Right lobe of liver (tissue), 4 donors: ENCODE measurements at regions not wholly inside any gene's neighbourhood (a gene's known extent, or its start where the extent isn't known, plus 50 kb on each side); places are given as distances from the start of the nearest gene placed in this dataset.

ENCODE experiments used
- CTCF ChIP-seq, 4 donors: fragments of 200-600 bp in 3 of 4; fragments of 450-650 bp in 1 of 4; IDR thresholded peaks; one replicate each; pipeline versions ENCODE4 v1.5.1 to v1.8.0; 2016 to 2022; ENCODE audit warnings: antibody characterized with exemption in 4 of 4, mild to moderate bottlenecking in 2 of 4
- POLR2A ChIP-seq: fragments of 450-650 bp; IDR thresholded peaks from one replicate; pipeline ENCODE4 v1.6.1; 2017; ENCODE audit warnings: antibody characterized with exemption, mild to moderate bottlenecking
- donor health status: DM: no; HTN: no; CAD: no.
- donor health status: DM: no; HTN: no; CAD: no.
- donor health status: DM: no; HTN: yes; CAD: no.

- TF ChIP-seq CTCF (IDR thresholded peaks at IDR 0.05) (no peak), POLR2A (no peak)
Measured at GRCh38 chr5:77893225-77893860, 117.2 kb upstream of the TBCA start.
